Gastroesophageal sphincter (tissue), 4 donors: ENCODE measurements at regions not wholly inside any gene's neighbourhood (a gene's known extent, or its start where the extent isn't known, plus 50 kb on each side); places are given as distances from the start of the nearest gene placed in this dataset.

Experiments
- ATAC-seq: fragments of 150-250 bp; one replicate; pipeline ENCODE4 v1.9.1; 2016; ENCODE audit warnings: mild to moderate bottlenecking, moderate library complexity
- H3K27ac ChIP-seq, 4 donors: fragments of 200-600 bp; sonication (generic) in 3 of 4; 1 replicate in 3 of 4; 2 replicates in 1 of 4; pipeline ENCODE4 v1.5.1; 2016 to 2019
- H3K27me3 ChIP-seq: fragments of 200-600 bp; sonication (generic); one replicate; pipeline ENCODE4 v1.5.1; 2019
- H3K36me3 ChIP-seq, 2 donors: fragments of 200-600 bp; sonication (generic); one replicate each; pipeline ENCODE4 v1.5.1; 2019; ENCODE audit warnings: control low read depth in 1 of 2
- H3K4me1 ChIP-seq, 3 donors: fragments of 200-600 bp; sonication (generic); 1 replicate in 2 of 3; 2 replicates in 1 of 3; pipeline ENCODE4 v1.5.1; 2016 to 2019; ENCODE audit warnings: control low read depth in 2 of 3
- H3K4me3 ChIP-seq, 2 donors: fragments of 200-600 bp; sonication (generic); one replicate each; pipeline ENCODE4 v1.5.1; 2019; ENCODE audit warnings: mild to moderate bottlenecking in 1 of 2, moderate library complexity in 1 of 2
- H3K9me3 ChIP-seq, 3 donors: fragments of 200-600 bp; sonication (generic); one replicate each; pipeline ENCODE4 v1.5.1; 2017 to 2019; ENCODE audit warnings: control low read depth in 2 of 3
- EP300 ChIP-seq: sonication (generic); formaldehyde crosslinking; IDR thresholded peaks from one replicate; pipeline ENCODE4 v1.6.1; 2017; ENCODE audit warnings: antibody characterized with exemption, mild to moderate bottlenecking
- POLR2A ChIP-seq, 2 donors: fragments of 450-650 bp; IDR thresholded peaks; one replicate each; pipeline ENCODE4 v1.6.1; 2017; ENCODE audit warnings: antibody characterized with exemption in 2 of 2, mild to moderate bottlenecking in 2 of 2, moderate library complexity in 1 of 2
- POLR2AphosphoS5 ChIP-seq: sonication (generic); formaldehyde crosslinking; IDR thresholded peaks from one replicate; pipeline ENCODE4 v1.6.1; 2017; ENCODE audit warnings: antibody characterized with exemption
- WGBS, 2 donors: methylation state at CpG; one replicate each; pipeline ENCODE4 v1.1.5; 2018; ENCODE audit warnings: low coverage in 1 of 2; 5-methylcytosine and 5-hydroxymethylcytosine counted together
- TF ChIP-seq, protein P1 (sequence below), 4 experiments: fragments of 200-600 bp in 2 of 4; fragments of 450-650 bp in 2 of 4; sonication (generic) in 1 of 4; IDR thresholded peaks; one replicate each; pipeline ENCODE4 v1.5.1; 2017 to 2019; ENCODE audit warnings: antibody characterized with exemption in 4 of 4, mild to moderate bottlenecking in 2 of 4, moderate library complexity in 2 of 4

DNA sequence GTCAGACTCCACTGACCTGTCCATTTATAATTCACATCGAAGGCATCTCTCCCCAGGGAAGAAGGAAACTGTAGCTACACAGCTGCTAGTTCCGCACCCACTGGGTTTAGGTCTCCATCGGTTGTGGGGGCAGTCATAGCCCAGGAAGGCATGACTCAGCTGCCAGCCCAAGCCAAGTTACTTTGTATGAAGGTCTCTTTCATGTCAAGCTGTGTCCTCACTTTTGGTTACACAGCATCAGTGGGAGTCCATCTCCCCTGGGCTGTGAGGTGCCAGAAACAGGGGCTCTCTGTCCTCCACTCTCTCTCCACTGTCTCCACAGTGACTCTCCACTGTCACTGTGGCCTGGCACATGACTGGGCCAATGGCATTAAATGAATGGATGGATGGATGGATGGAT lies 585.2 kb downstream of the BRD1 start:
- no peak overlapping the region for H3K4me3 ChIP-seq
- H3K27ac ChIP-seq = no peak overlapping the region
- H3K9me3 ChIP-seq = peaks cover 0 to 7% (median 0%) of the 10 kb centered on the region in 3 donors
- H3K4me1 ChIP-seq = no peaks in the 10 kb centered on the region
- H3K36me3 ChIP-seq = no peaks in the 10 kb centered on the region
- H3K27me3 ChIP-seq = peaks cover 58% of the 10 kb centered on the region
- TF ChIP-seq POLR2AphosphoS5 (no peak), POLR2A (IDR thresholded peaks at IDR 0.05) (no peak), EP300 (no peak)
- TF ChIP-seq, protein P1, sequence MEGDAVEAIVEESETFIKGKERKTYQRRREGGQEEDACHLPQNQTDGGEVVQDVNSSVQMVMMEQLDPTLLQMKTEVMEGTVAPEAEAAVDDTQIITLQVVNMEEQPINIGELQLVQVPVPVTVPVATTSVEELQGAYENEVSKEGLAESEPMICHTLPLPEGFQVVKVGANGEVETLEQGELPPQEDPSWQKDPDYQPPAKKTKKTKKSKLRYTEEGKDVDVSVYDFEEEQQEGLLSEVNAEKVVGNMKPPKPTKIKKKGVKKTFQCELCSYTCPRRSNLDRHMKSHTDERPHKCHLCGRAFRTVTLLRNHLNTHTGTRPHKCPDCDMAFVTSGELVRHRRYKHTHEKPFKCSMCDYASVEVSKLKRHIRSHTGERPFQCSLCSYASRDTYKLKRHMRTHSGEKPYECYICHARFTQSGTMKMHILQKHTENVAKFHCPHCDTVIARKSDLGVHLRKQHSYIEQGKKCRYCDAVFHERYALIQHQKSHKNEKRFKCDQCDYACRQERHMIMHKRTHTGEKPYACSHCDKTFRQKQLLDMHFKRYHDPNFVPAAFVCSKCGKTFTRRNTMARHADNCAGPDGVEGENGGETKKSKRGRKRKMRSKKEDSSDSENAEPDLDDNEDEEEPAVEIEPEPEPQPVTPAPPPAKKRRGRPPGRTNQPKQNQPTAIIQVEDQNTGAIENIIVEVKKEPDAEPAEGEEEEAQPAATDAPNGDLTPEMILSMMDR (IDR thresholded peaks at IDR 0.05) = no peak
- WGBS, 2 donors = 73 to 100% methylated on average over 1 to 2 of the region's 3 CpGs
- no peak for ATAC-seq

DNA sequence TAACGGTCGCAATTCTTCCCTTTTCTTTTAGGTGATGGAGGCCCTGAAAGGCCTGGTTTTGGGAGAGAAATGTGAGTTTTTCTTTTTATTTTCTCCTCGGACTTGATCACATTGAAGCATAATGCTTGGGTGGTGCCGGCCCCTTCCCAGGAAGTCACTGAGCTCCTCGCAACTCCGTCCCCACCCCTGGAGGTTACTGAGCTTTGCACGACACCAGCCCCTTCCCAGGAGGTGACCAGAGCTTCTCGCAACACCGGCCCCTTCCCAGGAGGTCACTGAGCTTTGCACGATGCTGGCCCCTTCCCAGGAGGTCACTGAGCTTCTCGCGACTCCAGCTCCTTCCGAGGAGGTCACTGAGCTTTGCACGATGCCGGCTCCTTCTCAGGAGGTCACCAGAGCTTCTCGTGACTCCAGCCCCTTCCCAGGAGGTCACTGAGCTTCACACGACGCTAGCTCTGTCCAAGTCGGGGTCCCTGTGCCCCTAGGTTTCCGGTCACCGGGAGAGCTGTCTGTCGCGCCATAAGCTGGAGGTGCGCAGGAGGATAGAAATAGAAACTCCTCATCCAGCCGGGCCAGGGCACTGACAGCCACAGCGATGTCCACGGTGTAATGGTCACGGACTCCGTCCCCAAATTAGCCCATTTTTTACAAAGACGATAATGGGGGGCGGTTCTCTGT lies 586.4 kb downstream of the BRD1 start:
- no peak for TF ChIP-seq EP300
- TF ChIP-seq POLR2A (IDR thresholded peaks at IDR 0.05) = no peak
- TF ChIP-seq POLR2AphosphoS5 = no peak
- TF ChIP-seq, protein P1 (IDR thresholded peaks at IDR 0.05) = no peak
- Histone ChIP-seq H3K9me3 (peaks cover 0 to 7% (median 0%) of the 10 kb centered on the region in 3 donors), H3K36me3 (no peaks in the 10 kb centered on the region), H3K4me1 (no peaks in the 10 kb centered on the region), H3K4me3 (no peak overlapping the region), H3K27me3 (peaks cover 68% of the 10 kb centered on the region), H3K27ac (no peak overlapping the region)
- ATAC-seq = no peak
- 77 to 80% methylated on average over 1 to 18 of the region's 31 CpGs for WGBS, 2 donors

DNA sequence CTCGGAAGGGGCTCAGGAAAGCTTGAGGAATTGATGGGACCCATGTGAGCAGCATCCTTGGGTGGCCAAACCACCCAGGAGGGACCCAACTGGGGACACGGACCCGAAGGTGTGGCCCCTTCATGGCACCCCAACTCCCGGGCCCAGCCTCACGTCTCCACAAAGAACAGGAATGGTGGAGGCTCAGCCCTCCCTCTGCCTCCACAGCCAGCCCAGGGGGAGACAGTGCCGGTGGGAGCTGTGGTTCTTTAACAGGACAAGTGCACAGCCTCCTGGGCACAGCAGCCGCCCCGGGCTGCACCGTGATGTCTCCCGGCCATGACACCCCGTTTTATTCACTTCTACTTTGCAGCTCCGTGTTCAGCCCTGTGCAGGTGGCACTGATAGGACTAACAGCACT lies 587.2 kb downstream of the BRD1 start:
- TF ChIP-seq POLR2A (IDR thresholded peaks at IDR 0.05) = no peak
- TF ChIP-seq EP300 = no peak
- no peak for TF ChIP-seq POLR2AphosphoS5
- Histone ChIP-seq H3K9me3 (peaks cover 0 to 6% (median 0%) of the 10 kb centered on the region in 3 donors), H3K4me3 (no peak overlapping the region), H3K4me1 (no peaks in the 10 kb centered on the region), H3K27ac (no peak overlapping the region), H3K27me3 (peaks cover 74% of the 10 kb centered on the region), H3K36me3 (no peaks in the 10 kb centered on the region)
- 62 to 74% methylated on average over 3 to 6 of the region's 12 CpGs for WGBS, 2 donors
- no peak for ATAC-seq

DNA sequence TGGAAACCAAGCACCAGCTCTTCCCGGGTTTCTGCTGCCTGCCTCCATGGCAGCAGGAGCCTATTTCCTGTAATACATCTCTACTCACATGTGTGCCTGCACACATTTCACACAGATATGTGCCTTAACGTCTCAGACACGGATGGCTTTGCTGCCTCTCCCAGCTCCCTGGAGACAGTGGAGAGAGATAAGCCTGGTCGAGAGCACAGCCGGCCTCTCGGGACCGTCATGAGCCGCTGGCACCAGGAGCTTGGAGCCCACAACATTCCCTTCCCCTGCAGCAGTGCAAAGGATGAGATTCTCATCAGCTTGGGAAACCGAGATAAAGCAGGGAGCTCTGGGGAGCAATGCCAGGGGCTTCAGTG lies 587.7 kb downstream of the BRD1 start:
- TF ChIP-seq EP300 = no peak
- no peak for TF ChIP-seq POLR2A (IDR thresholded peaks at IDR 0.05)
- TF ChIP-seq POLR2AphosphoS5 = no peak
- Histone ChIP-seq H3K4me3 (no peak overlapping the region), H3K4me1 (no peaks in the 10 kb centered on the region), H3K27ac (no peak overlapping the region), H3K9me3 (peaks cover 0 to 2% (median 0%) of the 10 kb centered on the region in 3 donors), H3K36me3 (no peaks in the 10 kb centered on the region), H3K27me3 (peaks cover 78% of the 10 kb centered on the region)
- 69 to 72% methylated on average over 4 to 6 of the region's 9 CpGs for WGBS, 2 donors
- ATAC-seq = no peak

DNA sequence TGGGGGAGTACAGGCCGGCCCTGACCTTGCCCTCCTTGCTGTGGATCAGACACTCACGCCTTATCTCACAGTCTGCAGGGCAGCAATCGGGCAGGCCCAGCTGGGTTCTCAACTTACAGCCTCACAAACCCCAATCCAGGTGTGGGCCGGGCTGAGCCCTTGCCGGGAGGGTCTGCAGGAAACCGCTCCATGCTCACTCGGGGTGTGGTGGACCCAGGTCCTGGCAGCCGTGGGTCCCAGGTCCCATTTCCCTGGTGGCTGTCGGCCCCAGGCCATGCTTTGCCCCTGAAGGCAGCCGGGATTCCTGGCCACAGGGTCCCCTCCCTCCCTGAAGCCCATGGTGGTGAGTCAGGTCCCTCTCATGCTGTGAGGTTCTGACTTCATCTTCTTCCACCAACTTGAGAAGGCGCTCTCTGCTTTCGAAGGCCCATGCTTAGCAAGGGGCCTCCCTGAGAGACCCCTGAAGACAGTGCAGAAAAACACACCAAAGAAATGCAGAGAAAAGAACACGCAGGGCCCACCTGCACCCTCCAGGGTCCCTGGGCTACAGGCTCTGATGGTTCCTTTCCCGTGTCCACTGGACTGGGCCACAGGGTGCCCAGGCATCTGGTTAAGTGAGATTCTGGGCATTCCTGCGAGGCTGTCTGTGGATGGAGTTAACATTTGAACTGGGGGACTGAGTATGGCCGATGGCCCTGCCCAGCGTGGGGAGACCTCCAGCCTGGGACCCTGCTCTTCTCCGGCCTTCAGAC lies 588.2 kb downstream of the BRD1 start:
- no peak overlapping the region for H3K27ac ChIP-seq
- no peaks in the 10 kb centered on the region for H3K4me1 ChIP-seq
- peaks cover 77% of the 10 kb centered on the region for H3K27me3 ChIP-seq
- H3K36me3 ChIP-seq = no peaks in the 10 kb centered on the region
- no peak overlapping the region for H3K4me3 ChIP-seq
- 65 to 88% methylated on average over 2 to 3 of the region's 18 CpGs for WGBS, 2 donors
- ATAC-seq = no peak
- no peaks in the 10 kb centered on the region for H3K9me3 ChIP-seq
- TF ChIP-seq POLR2A (IDR thresholded peaks at IDR 0.05) (no peak), POLR2AphosphoS5 (no peak), EP300 (no peak)
- TF ChIP-seq, protein P1 (IDR thresholded peaks at IDR 0.05) = no peak
